ENCODE measurements at regions not wholly inside any gene's neighbourhood (a gene's known extent, or its start where the extent isn't known, plus 50 kb on each side); places are given as distances from the start of the nearest gene placed in this dataset.

GRCh38 chr10:107453561-107453960 lies 289.1 kb upstream of the SORCS1 start:
- DNase-seq, result no peak

GRCh38 chr10:107451047-107451446 lies 286.5 kb upstream of the SORCS1 start:
- DNase-seq, result no peak

GRCh38 chr10:107450056-107450455 lies 285.6 kb upstream of the SORCS1 start:
- no peak for DNase-seq

GRCh38 chr10:107444443-107444842 lies 279.9 kb upstream of the SORCS1 start:
- DNase-seq, result no peak

- DNase-seq, result no peak
Observed at GRCh38 chr10:107443813-107444212, 279.3 kb upstream of the SORCS1 start.

GRCh38 chr10:107443326-107443725 lies 278.8 kb upstream of the SORCS1 start:
- no peak for DNase-seq

GRCh38 chr10:107442035-107442505 lies 277.6 kb upstream of the SORCS1 start:
- no peak for DNase-seq

- no peak for DNase-seq
Observed at GRCh38 chr10:107440741-107441140, 276.2 kb upstream of the SORCS1 start.

- no peak for DNase-seq
Observed at GRCh38 chr10:107437921-107438320, 273.4 kb upstream of the SORCS1 start.

GRCh38 chr10:107436568-107436967 lies 272.1 kb upstream of the SORCS1 start:
- no peak for DNase-seq

- no peak for DNase-seq
Observed at GRCh38 chr10:107434854-107435253, 270.3 kb upstream of the SORCS1 start.

- no peak for DNase-seq
Observed at GRCh38 chr10:107434201-107434600, 269.7 kb upstream of the SORCS1 start.

- no peak for DNase-seq
Observed at GRCh38 chr10:107433605-107434004, 269.1 kb upstream of the SORCS1 start.

- no peak for DNase-seq
Observed at GRCh38 chr10:107430446-107430845, 265.9 kb upstream of the SORCS1 start.

- no peak for DNase-seq
Observed at GRCh38 chr10:107427016-107427415, 262.5 kb upstream of the SORCS1 start.

- no peak for DNase-seq
Observed at GRCh38 chr10:107425931-107426553, 261.5 kb upstream of the SORCS1 start.

GRCh38 chr10:107424628-107425027 lies 260.1 kb upstream of the SORCS1 start:
- no peak for DNase-seq

GRCh38 chr10:107423903-107424302 lies 259.4 kb upstream of the SORCS1 start:
- no peak for DNase-seq

GRCh38 chr10:107422681-107423080 lies 258.2 kb upstream of the SORCS1 start:
- no peak for DNase-seq

- no peak for DNase-seq
Observed at GRCh38 chr10:107420196-107420595, 255.7 kb upstream of the SORCS1 start.

- no peak for DNase-seq
Observed at GRCh38 chr10:107418085-107418806, 253.7 kb upstream of the SORCS1 start.

GRCh38 chr10:107417446-107417845 lies 252.9 kb upstream of the SORCS1 start:
- DNase-seq, result no peak

- no peak for DNase-seq
Observed at GRCh38 chr10:107415446-107415845, 250.9 kb upstream of the SORCS1 start.

GRCh38 chr10:107413971-107414370 lies 249.5 kb upstream of the SORCS1 start:
- no peak for DNase-seq

- DNase-seq, result no peak
Observed at GRCh38 chr10:107409522-107409921, 245.0 kb upstream of the SORCS1 start.
